GM12878 (cell line): ENCODE measurements at regions not wholly inside any gene's neighbourhood (a gene's known extent, or its start where the extent isn't known, plus 50 kb on each side); places are given as distances from the start of the nearest gene placed in this dataset.

ENCODE experiments used
- CTCF ChIP-seq, 3 experiments: IDR thresholded peaks in 2 of 3; conservative IDR thresholded peaks in 1 of 3; 2 replicates each; pipeline ENCODE4 v1.5.1; 2011; ENCODE audit warnings: low read depth in 3 of 3, low read length in 3 of 3, mild to moderate bottlenecking in 3 of 3, control low read depth in 2 of 3, moderate library complexity in 2 of 3, inconsistent platforms in 1 of 3, mixed read lengths in 1 of 3; ENCODE audit not compliant: control insufficient read depth in 2 of 3, insufficient read depth in 1 of 3; ENCODE audit errors: extremely low read depth in 1 of 3
- ESRRA ChIP-seq: IDR thresholded peaks from 2 replicates; pipeline ENCODE4 v1.6.1; 2012; ENCODE audit warnings: mild to moderate bottlenecking, low read length, improper control_type of control experiment
- EZH2 ChIP-seq: IDR thresholded peaks from 2 replicates; pipeline ENCODE4 v1.6.1; 2012; ENCODE audit warnings: low read depth, mild to moderate bottlenecking, control low read depth, inconsistent platforms, low read length, borderline replicate concordance; ENCODE audit not compliant: control insufficient read depth
- MXI1 ChIP-seq: fragments of 150-350 bp; IDR thresholded peaks from 2 replicates; pipeline ENCODE4 v1.6.1; 2011; ENCODE audit warnings: low read depth, mild to moderate bottlenecking, inconsistent platforms, low read length, improper control_type of control experiment
- RFX5 ChIP-seq: IDR thresholded peaks from 2 replicates; pipeline ENCODE4 v1.6.1; 2011; ENCODE audit warnings: low read depth, low read length, improper control_type of control experiment
- SRF ChIP-seq, 2 experiments: IDR thresholded peaks; 2 replicates each; pipeline ENCODE4 v1.6.1; 2011; ENCODE audit warnings: low read depth in 2 of 2, low read length in 2 of 2, mild to moderate bottlenecking in 1 of 2, moderate library complexity in 1 of 2

DNA sequence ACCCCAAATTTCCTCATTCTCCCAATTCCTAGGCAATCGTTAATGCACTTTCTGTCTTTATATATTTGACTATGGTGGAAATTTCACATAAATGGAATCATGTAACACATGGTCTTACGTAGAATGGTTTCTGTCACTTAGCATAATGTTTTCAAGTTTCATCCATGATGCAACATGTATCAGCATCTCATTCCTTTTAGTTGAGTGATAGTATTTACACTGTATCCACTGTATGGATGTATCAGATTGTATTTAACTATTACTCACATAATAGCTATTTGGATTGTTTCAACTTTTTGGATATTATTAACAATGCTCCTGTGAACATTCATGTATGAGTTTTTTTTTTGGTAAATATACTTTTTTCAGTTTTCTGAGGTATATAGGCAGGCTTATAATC, 982.3 kb upstream of the DDX18 start:
- TF ChIP-seq ESRRA (no peak), CTCF (IDR thresholded peaks at IDR 0.05 in 2 of 3, conservative IDR thresholded peaks at IDR 0.05 in 1 of 3; ENCODE audit: control insufficient read depth in 2 of 3, extremely low read depth in 1 of 3, insufficient read depth in 1 of 3, low read depth in 3 of 3, low read length in 3 of 3) (no peak), RFX5 (no peak), EZH2 (no peak), MXI1 (no peak), SRF (IDR thresholded peaks at IDR 0.05; ENCODE audit: low read depth in 2 of 2, low read length in 2 of 2) (no peak)
